COLO829 (cell line): ENCODE measurements at regions not wholly inside any gene's neighbourhood (a gene's known extent, or its start where the extent isn't known, plus 50 kb on each side); places are given as distances from the start of the nearest gene placed in this dataset.

Experiments used
- DNase-seq: peaks from one replicate; pipeline ENCODE4 v3.0.0; 2012; ENCODE audit warnings: low spot score

GRCh38 chr6:141677598-141678211 is 455.0 kb upstream of the GJE1 start:
- peak; percentile 2 for DNase-seq

- no peak for DNase-seq
Measured at GRCh38 chr6:141675957-141676356, 456.8 kb upstream of the GJE1 start.

- DNase-seq = no peak
Measured at GRCh38 chr6:141669141-141669540, 463.6 kb upstream of the GJE1 start.

- peak; percentile 2 for DNase-seq
Measured at GRCh38 chr6:141667580-141668309, 465.0 kb upstream of the GJE1 start.

- DNase-seq = no peak
Measured at GRCh38 chr6:141666187-141666586, 466.5 kb upstream of the GJE1 start.

- no peak for DNase-seq
Measured at GRCh38 chr6:141664744-141665143, 468.0 kb upstream of the GJE1 start.

- DNase-seq = no peak
Measured at GRCh38 chr6:141659582-141659981, 473.1 kb upstream of the GJE1 start.

- no peak for DNase-seq
Measured at GRCh38 chr6:141658696-141659095, 474.0 kb upstream of the GJE1 start.

- DNase-seq = no peak
Measured at GRCh38 chr6:141657812-141658211, 474.9 kb upstream of the GJE1 start.

GRCh38 chr6:141653590-141653989 is 479.1 kb upstream of the GJE1 start:
- no peak for DNase-seq

- no peak for DNase-seq
Measured at GRCh38 chr6:141641951-141642350, 490.8 kb upstream of the GJE1 start.

- DNase-seq = no peak
Measured at GRCh38 chr6:141641406-141641805, 491.3 kb upstream of the GJE1 start.

- no peak for DNase-seq
Measured at GRCh38 chr6:141635621-141636020, 497.1 kb upstream of the GJE1 start.

GRCh38 chr6:141634269-141634668 is 498.5 kb upstream of the GJE1 start:
- no peak for DNase-seq

GRCh38 chr6:141624301-141624700 is 508.4 kb upstream of the GJE1 start:
- no peak for DNase-seq

GRCh38 chr6:141618180-141618581 is 514.5 kb upstream of the GJE1 start:
- no peak for DNase-seq

- no peak for DNase-seq
Measured at GRCh38 chr6:141610741-141611140, 522.0 kb upstream of the GJE1 start.

- no peak for DNase-seq
Measured at GRCh38 chr6:141607956-141608355, 524.8 kb upstream of the GJE1 start.

- no peak for DNase-seq
Measured at GRCh38 chr6:141598487-141598886, 534.2 kb upstream of the GJE1 start.

- no peak for DNase-seq
Measured at GRCh38 chr6:141594874-141595273, 537.9 kb upstream of the GJE1 start.

GRCh38 chr6:141593311-141593710 is 539.4 kb upstream of the GJE1 start:
- DNase-seq = no peak

GRCh38 chr6:141587482-141588266 is 545.1 kb upstream of the GJE1 start:
- DNase-seq = no peak

GRCh38 chr6:141580988-141581552 is 551.7 kb upstream of the GJE1 start:
- DNase-seq = no peak
